K562 (cell line): ENCODE measurements at regions not wholly inside any gene's neighbourhood (a gene's known extent, or its start where the extent isn't known, plus 50 kb on each side); places are given as distances from the start of the nearest gene placed in this dataset.
A peak's percentile ranks its signal among the peaks of the same experiment; 100 is the strongest.

Experiments used
- BRF2 ChIP-seq: IDR thresholded peaks from 3 replicates; pipeline ENCODE4 v1.6.1; 2011; ENCODE audit warnings: borderline replicate concordance, mild to moderate bottlenecking; ENCODE audit not compliant: insufficient read length, insufficient read depth
- CLOCK ChIP-seq: fragments of 250-450 bp; sonication (Bioruptor Pico); IDR thresholded peaks from 2 replicates; pipeline ENCODE4 v1.4.0; 2020; ENCODE audit warnings: mild to moderate bottlenecking, moderate library complexity, borderline replicate concordance
- CUX1 ChIP-seq: fragments of 200-800 bp; sonication (Bioruptor generic); IDR thresholded peaks from 2 replicates; pipeline ENCODE4 v1.6.1; 2016; ENCODE audit warnings: missing genetic modification characterization, missing compliant biosample characterization
- DDX20 ChIP-seq: fragments of 450-650 bp; IDR thresholded peaks from 2 replicates; pipeline ENCODE4 v1.6.1; 2016; ENCODE audit warnings: missing genetic modification characterization, low read depth, mild to moderate bottlenecking, missing compliant biosample characterization, moderate library complexity
- GATAD2B ChIP-seq: fragments of 450-650 bp; IDR thresholded peaks from 2 replicates; pipeline ENCODE4 v1.6.1; 2017; ENCODE audit warnings: mild to moderate bottlenecking, borderline replicate concordance
- NR2C1 ChIP-seq, 2 experiments: fragments of 450-650 bp; IDR thresholded peaks; 2 replicates each; pipeline ENCODE4 v1.6.1; 2017; ENCODE audit warnings: mild to moderate bottlenecking in 2 of 2, antibody characterized with exemption in 1 of 2, inconsistent platforms in 1 of 2, missing compliant biosample characterization in 1 of 2, missing genetic modification characterization in 1 of 2
- PPARD ChIP-seq: fragments of 250-450 bp; sonication (Bioruptor Pico); IDR thresholded peaks from 2 replicates; pipeline ENCODE4 v1.8.0; 2022; ENCODE audit warnings: inconsistent platforms, mild to moderate bottlenecking, moderate library complexity
- SMAD3 ChIP-seq: fragments of 450-650 bp; formaldehyde crosslinking; conservative IDR thresholded peaks from 2 replicates; pipeline ENCODE4 v1.4.0; 2020; ENCODE audit warnings: mild to moderate bottlenecking
- ZBTB11 ChIP-seq, 3 experiments: fragments of 200-800 bp in 1 of 3; fragments of 250-450 bp in 1 of 3; fragments of 450-650 bp in 1 of 3; sonication (Bioruptor Pico) in 1 of 3; sonication (Bioruptor generic) in 1 of 3; formaldehyde crosslinking in 1 of 3; IDR thresholded peaks; 2 replicates each; pipeline versions ENCODE4 v1.6.1 to v1.8.0; 2016 to 2022; ENCODE audit warnings: mild to moderate bottlenecking in 2 of 3, missing genetic modification characterization in 2 of 3, missing compliant biosample characterization in 1 of 3, moderate library complexity in 1 of 3
- ZNF766 ChIP-seq: fragments of 200-800 bp; sonication (Bioruptor generic); conservative IDR thresholded peaks from 2 replicates; pipeline ENCODE4 v1.6.1; 2016; ENCODE audit warnings: missing genetic modification characterization, missing compliant biosample characterization

GRCh38 chr9:107675351-107676259, 186.0 kb upstream of the KLF4 start (continued):
- TF ChIP-seq ZBTB11 (CRISPR knock-in tag; IDR thresholded peaks at IDR 0.05) = peak in 1 of 3 experiments; percentile 68; a peak in 1 of 6 replicates
- no peak for TF ChIP-seq BRF2
- TF ChIP-seq PPARD (CRISPR knock-in tag) = 0 out of 2 replicates have a peak, but pooled peaks have one; percentile 61
- TF ChIP-seq ZNF766 (CRISPR knock-in tag) = peak; percentile 96
- no peak for TF ChIP-seq GATAD2B
- TF ChIP-seq NR2C1 (IDR thresholded peaks at IDR 0.05) = no peak
- TF ChIP-seq NR2C1 (tag; IDR thresholded peaks at IDR 0.05) = peak; percentile 82
- peak; percentile 92 for TF ChIP-seq DDX20 (tag)
- peak; percentile 63; the same call in 1 of the 2 replicates for TF ChIP-seq CUX1 (CRISPR knock-in tag)
- 0 out of 2 replicates have a peak, but pooled peaks have one; percentile 61 for TF ChIP-seq CLOCK (CRISPR knock-in tag)
- peak; percentile 98 for TF ChIP-seq SMAD3 (CRISPR knock-in tag)
